Ishikawa (cell line): ENCODE measurements at regions not wholly inside any gene's neighbourhood (a gene's known extent, or its start where the extent isn't known, plus 50 kb on each side); places are given as distances from the start of the nearest gene placed in this dataset.

Experiments used
- CEBPB ChIP-seq: IDR thresholded peaks from 2 replicates; pipeline ENCODE4 v1.6.1; 2012
- CREB1 ChIP-seq: IDR thresholded peaks from 2 replicates; pipeline ENCODE4 v1.6.1; 2012; ENCODE audit warnings: low read depth
- EGR1 ChIP-seq: IDR thresholded peaks from 2 replicates; pipeline ENCODE4 v1.6.1; 2012
- EP300 ChIP-seq: IDR thresholded peaks from 2 replicates; pipeline ENCODE4 v1.6.1; 2012; ENCODE audit warnings: borderline replicate concordance
- FOXM1 ChIP-seq: IDR thresholded peaks from 2 replicates; pipeline ENCODE4 v1.6.1; 2012; ENCODE audit warnings: low read depth, borderline replicate concordance
- MAX ChIP-seq: IDR thresholded peaks from 2 replicates; pipeline ENCODE4 v1.6.1; 2012
- NFIC ChIP-seq: IDR thresholded peaks from 2 replicates; pipeline ENCODE4 v1.6.1; 2012
- RAD21 ChIP-seq: IDR thresholded peaks from 2 replicates; pipeline ENCODE4 v1.6.1; 2012; ENCODE audit warnings: low read depth
- REST ChIP-seq: IDR thresholded peaks from 2 replicates; pipeline ENCODE4 v1.6.1; 2012; ENCODE audit warnings: low read depth, mild to moderate bottlenecking
- TAF1 ChIP-seq: IDR thresholded peaks from 2 replicates; pipeline ENCODE4 v1.6.1; 2012; ENCODE audit warnings: low read depth, mild to moderate bottlenecking
- TCF12 ChIP-seq: IDR thresholded peaks from 2 replicates; pipeline ENCODE4 v1.6.1; 2012; ENCODE audit warnings: low read depth
- TEAD4 ChIP-seq: IDR thresholded peaks from 2 replicates; pipeline ENCODE4 v1.6.1; 2012
- USF1 ChIP-seq: IDR thresholded peaks from 2 replicates; pipeline ENCODE4 v1.6.1; 2012
- YY1 ChIP-seq: IDR thresholded peaks from 2 replicates; pipeline ENCODE4 v1.6.1; 2012; ENCODE audit warnings: low read depth
- ZBTB7A ChIP-seq: IDR thresholded peaks from 2 replicates; pipeline ENCODE4 v1.6.1; 2012; ENCODE audit warnings: low read depth

- no peak for TF ChIP-seq EGR1
- no peak for TF ChIP-seq REST
- no peak for TF ChIP-seq RAD21
- TF ChIP-seq FOXM1: no peak
- TF ChIP-seq CREB1: no peak
- no peak for TF ChIP-seq USF1
- no peak for TF ChIP-seq NFIC
- no peak for TF ChIP-seq TAF1
- no peak for TF ChIP-seq TCF12
- no peak for TF ChIP-seq YY1
- TF ChIP-seq MAX: no peak
- no peak for TF ChIP-seq TEAD4
- no peak for TF ChIP-seq EP300
- no peak for TF ChIP-seq CEBPB
- TF ChIP-seq ZBTB7A: no peak
Observed at GRCh38 chr9:80874276-80874675, 815.1 kb downstream of the TLE1 start.

DNA sequence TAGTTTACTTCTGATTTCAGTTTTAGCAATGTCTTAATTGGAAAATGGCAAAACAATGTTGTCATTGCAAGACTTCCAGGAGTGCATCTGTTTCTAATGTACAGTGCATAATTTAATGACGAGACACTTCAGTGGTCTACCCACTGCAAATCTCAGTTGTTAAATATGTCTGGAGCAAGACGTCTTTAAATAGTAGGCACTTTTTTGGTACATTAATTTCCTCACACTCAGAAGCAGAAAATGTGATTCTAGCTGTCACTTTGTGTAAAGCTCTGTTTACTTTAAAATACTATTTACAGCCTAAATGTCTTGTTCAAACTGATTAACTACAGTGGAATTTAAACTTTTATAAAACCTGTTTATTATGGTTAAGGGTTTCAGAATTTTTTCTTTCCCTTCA, 815.5 kb downstream of the TLE1 start:
- TF ChIP-seq NFIC (no peak), USF1 (no peak), EGR1 (no peak), TAF1 (no peak), RAD21 (no peak), YY1 (no peak), CEBPB (no peak), MAX (no peak), CREB1 (no peak), EP300 (no peak), TCF12 (no peak), FOXM1 (no peak), REST (no peak)

- TF ChIP-seq NFIC: no peak
- no peak for TF ChIP-seq EP300
- TF ChIP-seq CEBPB: no peak
- TF ChIP-seq ZBTB7A: no peak
Observed at GRCh38 chr9:80871596-80871995, 817.8 kb downstream of the TLE1 start.

- TF ChIP-seq CREB1: no peak
- no peak for TF ChIP-seq EGR1
- no peak for TF ChIP-seq MAX
- TF ChIP-seq TCF12: no peak
- no peak for TF ChIP-seq RAD21
- no peak for TF ChIP-seq EP300
- no peak for TF ChIP-seq YY1
- no peak for TF ChIP-seq USF1
- TF ChIP-seq ZBTB7A: no peak
- TF ChIP-seq TEAD4: no peak
- TF ChIP-seq NFIC: no peak
- no peak for TF ChIP-seq REST
Observed at GRCh38 chr9:80867731-80868130, 821.6 kb downstream of the TLE1 start.
